ENCODE measurements at regions not wholly inside any gene's neighbourhood (a gene's known extent, or its start where the extent isn't known, plus 50 kb on each side); places are given as distances from the start of the nearest gene placed in this dataset.

DNA sequence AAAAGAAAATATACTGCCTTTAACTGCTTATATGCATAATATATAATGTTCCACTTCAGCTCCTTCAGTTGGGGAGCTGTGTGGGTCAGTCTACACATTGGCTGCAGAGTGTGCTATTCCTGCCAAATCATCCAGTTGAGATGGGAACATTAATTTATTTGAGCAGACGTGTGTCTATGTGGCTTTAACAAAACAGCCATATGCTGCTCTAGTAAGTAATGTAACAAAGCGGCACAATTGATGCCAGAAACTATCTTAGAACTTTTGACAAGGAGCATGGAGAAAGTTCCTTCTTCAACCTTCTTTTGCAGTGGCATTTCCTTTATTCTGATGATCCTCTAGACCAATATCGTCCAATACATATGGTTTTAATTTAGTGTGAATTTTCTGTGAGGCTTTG lies 285.9 kb upstream of the C1orf87 start:
- DNase-seq (ENCODE audit: low read depth, low spot score): no peak
- H3K4me3 ChIP-seq (ENCODE audit: insufficient read length, low read depth): no peak overlapping the region
- H3K4me1 ChIP-seq (ENCODE audit: insufficient read depth, insufficient read length): no peaks in the 10 kb centered on the region
- TF ChIP-seq SUZ12 (IDR thresholded peaks at IDR 0.05; ENCODE audit: extremely low read depth, insufficient read depth, insufficient read length) (no peak), YY1 (IDR thresholded peaks at IDR 0.05; ENCODE audit: insufficient read depth, insufficient read length) (no peak), ZNF274 (IDR thresholded peaks at IDR 0.05; ENCODE audit: low read depth, low read length) (no peak)
- no peaks in the 10 kb centered on the region for H3K9me3 ChIP-seq (ENCODE audit: insufficient read depth, low read length)
- no peaks in the 10 kb centered on the region for H3K36me3 ChIP-seq (ENCODE audit: insufficient read depth, insufficient read length, low read length)
- no peaks in the 10 kb centered on the region for H3K27me3 ChIP-seq (ENCODE audit: insufficient read depth, insufficient read length)
- H3K9ac ChIP-seq (ENCODE audit: insufficient read length, low read depth): no peak overlapping the region

- H3K9ac ChIP-seq (ENCODE audit: insufficient read length, low read depth): no peak overlapping the region
- no peaks in the 10 kb centered on the region for H3K27me3 ChIP-seq (ENCODE audit: insufficient read depth, insufficient read length)
- no peaks in the 10 kb centered on the region for H3K36me3 ChIP-seq (ENCODE audit: insufficient read depth, insufficient read length, low read length)
- DNase-seq (ENCODE audit: low read depth, low spot score): no peak
- H3K4me1 ChIP-seq (ENCODE audit: insufficient read depth, insufficient read length): no peaks in the 10 kb centered on the region
- TF ChIP-seq SUZ12 (IDR thresholded peaks at IDR 0.05; ENCODE audit: extremely low read depth, insufficient read depth, insufficient read length) (no peak), ZNF274 (IDR thresholded peaks at IDR 0.05; ENCODE audit: low read depth, low read length) (no peak)
- H3K9me3 ChIP-seq (ENCODE audit: insufficient read depth, low read length): no peaks in the 10 kb centered on the region
- no peak overlapping the region for H3K4me3 ChIP-seq (ENCODE audit: insufficient read length, low read depth)
These were observed 277.0 kb upstream of the C1orf87 start for GRCh38 chr1:60350531-60350930.

DNA sequence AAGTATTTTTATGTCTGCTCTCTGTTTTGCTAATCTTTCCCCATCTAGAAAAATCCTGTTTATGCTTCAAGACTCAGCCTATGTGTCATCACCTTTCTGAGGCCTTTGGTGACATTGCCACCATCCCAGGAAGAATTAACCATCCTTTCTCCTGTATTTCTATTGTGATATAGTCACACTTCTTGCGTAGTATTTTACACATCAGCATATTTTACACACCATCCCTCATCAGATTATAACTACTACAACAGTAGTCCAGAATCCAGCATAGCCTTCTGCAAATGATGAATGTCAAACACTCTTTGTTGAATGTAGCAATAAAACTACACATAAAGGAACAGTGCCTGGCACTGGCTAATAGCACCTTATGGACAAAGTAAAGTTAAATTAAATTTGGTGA lies 275.3 kb upstream of the C1orf87 start:
- H3K4me1 ChIP-seq (ENCODE audit: insufficient read depth, insufficient read length): no peaks in the 10 kb centered on the region
- DNase-seq (ENCODE audit: low read depth, low spot score): no peak
- no peak for TF ChIP-seq ZNF274 (IDR thresholded peaks at IDR 0.05; ENCODE audit: low read depth, low read length)
- TF ChIP-seq YY1 (IDR thresholded peaks at IDR 0.05; ENCODE audit: insufficient read depth, insufficient read length): no peak
- TF ChIP-seq SUZ12 (IDR thresholded peaks at IDR 0.05; ENCODE audit: extremely low read depth, insufficient read depth, insufficient read length): no peak
- H3K36me3 ChIP-seq (ENCODE audit: insufficient read depth, insufficient read length, low read length): no peaks in the 10 kb centered on the region
- no peaks in the 10 kb centered on the region for H3K27me3 ChIP-seq (ENCODE audit: insufficient read depth, insufficient read length)
- H3K4me3 ChIP-seq (ENCODE audit: insufficient read length, low read depth): no peak overlapping the region
- no peak overlapping the region for H3K9ac ChIP-seq (ENCODE audit: insufficient read length, low read depth)
- H3K9me3 ChIP-seq (ENCODE audit: insufficient read depth, low read length): no peaks in the 10 kb centered on the region

GRCh38 chr1:60345621-60346020 lies 272.1 kb upstream of the C1orf87 start:
- Histone ChIP-seq H3K9me3 (ENCODE audit: insufficient read depth, low read length) (no peaks in the 10 kb centered on the region), H3K4me1 (ENCODE audit: insufficient read depth, insufficient read length) (no peaks in the 10 kb centered on the region), H3K27me3 (ENCODE audit: insufficient read depth, insufficient read length) (no peaks in the 10 kb centered on the region), H3K36me3 (ENCODE audit: insufficient read depth, insufficient read length, low read length) (no peaks in the 10 kb centered on the region), H3K9ac (ENCODE audit: insufficient read length, low read depth) (no peak overlapping the region), H3K4me3 (ENCODE audit: insufficient read length, low read depth) (no peak overlapping the region)
- no peak for TF ChIP-seq YY1 (IDR thresholded peaks at IDR 0.05; ENCODE audit: insufficient read depth, insufficient read length)
- no peak for TF ChIP-seq SUZ12 (IDR thresholded peaks at IDR 0.05; ENCODE audit: extremely low read depth, insufficient read depth, insufficient read length)
- TF ChIP-seq ZNF274 (IDR thresholded peaks at IDR 0.05; ENCODE audit: low read depth, low read length): no peak
- no peak for DNase-seq (ENCODE audit: low read depth, low spot score)

GRCh38 chr1:60345049-60345448 lies 271.5 kb upstream of the C1orf87 start:
- no peak overlapping the region for H3K9ac ChIP-seq (ENCODE audit: insufficient read length, low read depth)
- no peaks in the 10 kb centered on the region for H3K36me3 ChIP-seq (ENCODE audit: insufficient read depth, insufficient read length, low read length)
- H3K4me1 ChIP-seq (ENCODE audit: insufficient read depth, insufficient read length): no peaks in the 10 kb centered on the region
- TF ChIP-seq SUZ12 (IDR thresholded peaks at IDR 0.05; ENCODE audit: extremely low read depth, insufficient read depth, insufficient read length): no peak
- no peak for TF ChIP-seq YY1 (IDR thresholded peaks at IDR 0.05; ENCODE audit: insufficient read depth, insufficient read length)
- no peak for TF ChIP-seq ZNF274 (IDR thresholded peaks at IDR 0.05; ENCODE audit: low read depth, low read length)
- no peak overlapping the region for H3K4me3 ChIP-seq (ENCODE audit: insufficient read length, low read depth)
- DNase-seq (ENCODE audit: low read depth, low spot score): no peak
- no peaks in the 10 kb centered on the region for H3K27me3 ChIP-seq (ENCODE audit: insufficient read depth, insufficient read length)
- H3K9me3 ChIP-seq (ENCODE audit: insufficient read depth, low read length): no peaks in the 10 kb centered on the region

DNA sequence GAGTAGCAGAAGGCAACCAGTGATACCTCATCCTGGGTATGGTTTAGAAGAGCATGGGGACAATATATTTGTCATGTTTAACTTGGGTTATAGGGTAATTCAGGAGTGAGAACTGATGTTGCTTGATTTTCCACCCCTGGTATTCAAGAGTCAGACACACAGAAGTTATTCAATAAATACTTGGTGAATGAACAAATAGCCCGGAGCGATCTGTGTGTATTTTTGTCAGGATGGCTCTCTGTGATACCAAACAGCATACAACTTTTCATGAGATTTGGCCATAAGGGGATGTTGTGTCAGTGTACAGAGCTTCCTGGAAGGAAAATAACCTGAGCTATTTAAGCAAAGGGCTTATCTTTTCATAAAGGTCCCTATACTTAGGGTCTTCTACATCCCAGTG lies 270.2 kb upstream of the C1orf87 start:
- Histone ChIP-seq H3K9me3 (ENCODE audit: insufficient read depth, low read length) (no peaks in the 10 kb centered on the region), H3K4me1 (ENCODE audit: insufficient read depth, insufficient read length) (no peaks in the 10 kb centered on the region), H3K27me3 (ENCODE audit: insufficient read depth, insufficient read length) (no peaks in the 10 kb centered on the region), H3K36me3 (ENCODE audit: insufficient read depth, insufficient read length, low read length) (no peaks in the 10 kb centered on the region), H3K4me3 (ENCODE audit: insufficient read length, low read depth) (no peak overlapping the region), H3K9ac (ENCODE audit: insufficient read length, low read depth) (no peak overlapping the region)
- no peak for DNase-seq (ENCODE audit: low read depth, low spot score)
- TF ChIP-seq SUZ12 (IDR thresholded peaks at IDR 0.05; ENCODE audit: extremely low read depth, insufficient read depth, insufficient read length) (no peak), YY1 (IDR thresholded peaks at IDR 0.05; ENCODE audit: insufficient read depth, insufficient read length) (no peak), ZNF274 (IDR thresholded peaks at IDR 0.05; ENCODE audit: low read depth, low read length) (no peak)

DNA sequence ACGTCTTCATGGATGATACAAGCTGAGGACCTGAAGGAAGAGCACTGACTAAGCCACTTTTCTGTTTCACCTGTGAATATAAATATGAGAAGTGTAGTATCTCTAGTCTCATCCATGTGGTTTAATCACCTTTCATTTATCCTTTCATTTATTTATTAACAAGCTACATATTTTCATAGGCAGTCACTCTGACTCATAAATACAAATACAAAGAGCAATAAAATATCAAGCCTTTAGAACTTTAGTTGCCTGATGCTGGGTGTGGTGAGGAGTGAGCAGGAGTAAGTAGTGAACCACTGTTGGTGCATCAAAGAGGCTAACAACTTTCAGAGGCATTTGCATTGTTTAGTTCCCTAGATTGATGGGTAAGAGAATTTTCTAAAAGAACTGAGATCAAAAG lies 269.0 kb upstream of the C1orf87 start:
- H3K4me1 ChIP-seq (ENCODE audit: insufficient read depth, insufficient read length): no peaks in the 10 kb centered on the region
- H3K9ac ChIP-seq (ENCODE audit: insufficient read length, low read depth): no peak overlapping the region
- H3K36me3 ChIP-seq (ENCODE audit: insufficient read depth, insufficient read length, low read length): no peaks in the 10 kb centered on the region
- no peaks in the 10 kb centered on the region for H3K9me3 ChIP-seq (ENCODE audit: insufficient read depth, low read length)
- DNase-seq (ENCODE audit: low read depth, low spot score): no peak
- TF ChIP-seq YY1 (IDR thresholded peaks at IDR 0.05; ENCODE audit: insufficient read depth, insufficient read length) (no peak), SUZ12 (IDR thresholded peaks at IDR 0.05; ENCODE audit: extremely low read depth, insufficient read depth, insufficient read length) (no peak), ZNF274 (IDR thresholded peaks at IDR 0.05; ENCODE audit: low read depth, low read length) (no peak)
- H3K27me3 ChIP-seq (ENCODE audit: insufficient read depth, insufficient read length): no peaks in the 10 kb centered on the region
- no peak overlapping the region for H3K4me3 ChIP-seq (ENCODE audit: insufficient read length, low read depth)

GRCh38 chr1:60341274-60341673 lies 267.7 kb upstream of the C1orf87 start:
- Histone ChIP-seq H3K4me3 (ENCODE audit: insufficient read length, low read depth) (no peak overlapping the region), H3K4me1 (ENCODE audit: insufficient read depth, insufficient read length) (no peaks in the 10 kb centered on the region), H3K9me3 (ENCODE audit: insufficient read depth, low read length) (no peaks in the 10 kb centered on the region), H3K9ac (ENCODE audit: insufficient read length, low read depth) (no peak overlapping the region), H3K36me3 (ENCODE audit: insufficient read depth, insufficient read length, low read length) (no peaks in the 10 kb centered on the region), H3K27me3 (ENCODE audit: insufficient read depth, insufficient read length) (no peaks in the 10 kb centered on the region)
- DNase-seq (ENCODE audit: low read depth, low spot score): no peak
- TF ChIP-seq YY1 (IDR thresholded peaks at IDR 0.05; ENCODE audit: insufficient read depth, insufficient read length): no peak
- no peak for TF ChIP-seq SUZ12 (IDR thresholded peaks at IDR 0.05; ENCODE audit: extremely low read depth, insufficient read depth, insufficient read length)
- no peak for TF ChIP-seq ZNF274 (IDR thresholded peaks at IDR 0.05; ENCODE audit: low read depth, low read length)
